Stimulated activated CD8-positive, alpha-beta memory T cell treated with anti-CD3 and anti-CD28 coated beads, Interleukin-7, amount 100 ng/mL, for 48 hours (primary cell): ENCODE measurements at regions not wholly inside any gene's neighbourhood (a gene's known extent, or its start where the extent isn't known, plus 50 kb on each side); places are given as distances from the start of the nearest gene placed in this dataset.

Source experiments
- DNase-seq, 2 donors: peaks; one replicate each; pipeline ENCODE4 v3.0.0-alpha.2; 2020; ENCODE audit warnings: low read depth in 1 of 2; ENCODE audit errors: extremely low read depth in 1 of 2

DNA sequence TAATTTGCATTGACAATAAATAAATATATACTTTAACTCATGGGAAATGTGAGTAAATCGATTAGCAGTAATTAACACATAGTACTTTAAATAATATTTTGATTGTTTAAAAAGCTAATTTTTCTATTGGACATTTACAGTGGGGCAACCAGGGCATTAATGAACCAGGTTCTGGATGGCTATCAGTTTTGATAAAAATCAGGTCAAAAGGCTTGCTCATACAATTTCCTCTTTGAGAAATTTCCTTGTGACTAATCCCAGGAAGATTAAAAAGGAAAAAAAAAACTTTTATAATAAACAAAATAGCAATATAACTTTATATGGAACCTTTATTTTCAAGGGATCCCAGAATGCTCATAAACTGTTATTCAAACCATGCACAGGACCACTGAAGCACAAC is 497.2 kb upstream of the ZEB2 start:
- DNase-seq = no peak

DNA sequence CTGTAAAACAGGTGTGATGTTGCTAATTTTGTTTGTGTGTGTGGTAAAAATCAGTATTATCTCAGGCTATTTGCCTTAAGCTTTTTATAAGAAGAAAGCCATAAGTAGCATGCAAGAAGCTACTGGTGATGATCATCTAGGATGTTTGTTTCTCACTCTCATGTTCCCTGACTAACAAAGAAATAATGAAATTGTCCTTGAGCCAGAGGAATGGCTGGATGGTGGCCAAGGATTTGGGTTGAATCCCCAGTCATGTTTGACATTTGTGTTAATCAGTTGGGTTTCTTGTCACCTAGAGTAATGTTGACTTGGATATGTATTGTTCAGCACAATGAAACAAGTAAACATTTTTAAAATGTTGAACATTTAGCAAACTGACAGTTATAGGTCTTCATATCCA is 496.8 kb upstream of the ZEB2 start:
- DNase-seq = no peak

DNA sequence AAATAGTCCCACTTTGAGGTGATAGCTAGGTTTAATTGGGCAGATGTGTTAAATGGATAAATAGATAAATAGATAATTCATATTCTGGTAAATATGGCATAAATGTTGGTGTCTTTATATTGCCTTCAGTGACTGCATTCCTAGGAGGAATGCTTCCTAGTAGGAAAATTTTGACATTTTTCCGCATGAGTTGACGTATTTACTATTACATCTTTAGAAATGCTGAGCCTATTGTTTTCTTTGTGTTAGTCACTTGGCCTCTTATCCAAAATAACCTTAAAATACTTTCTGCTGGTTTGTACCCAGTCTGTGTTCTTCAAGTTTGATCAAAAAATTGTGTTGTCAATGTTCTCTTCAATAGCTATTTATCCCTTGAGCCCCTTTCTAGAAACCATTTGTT is 495.6 kb upstream of the ZEB2 start:
- DNase-seq = no peak

DNA sequence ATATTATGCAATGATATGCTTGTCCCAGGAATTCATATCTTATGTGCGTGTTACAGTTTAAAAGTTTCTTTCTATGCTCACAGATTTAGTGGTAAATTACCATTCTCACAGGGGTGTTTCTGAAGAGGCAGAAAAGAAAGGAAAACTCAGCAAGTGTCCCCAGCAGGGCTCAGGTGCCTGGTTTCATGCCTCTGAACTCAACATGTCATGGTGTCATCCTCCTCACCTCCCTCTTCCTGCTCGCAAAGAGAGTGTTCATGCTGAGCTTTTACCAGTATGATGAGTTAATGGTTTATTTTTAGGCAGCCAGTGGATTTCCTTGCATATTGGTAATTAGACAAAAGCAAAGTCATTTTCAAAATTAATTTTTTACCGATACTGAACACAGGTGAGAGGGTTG is 492.9 kb upstream of the ZEB2 start:
- DNase-seq = no peak

DNA sequence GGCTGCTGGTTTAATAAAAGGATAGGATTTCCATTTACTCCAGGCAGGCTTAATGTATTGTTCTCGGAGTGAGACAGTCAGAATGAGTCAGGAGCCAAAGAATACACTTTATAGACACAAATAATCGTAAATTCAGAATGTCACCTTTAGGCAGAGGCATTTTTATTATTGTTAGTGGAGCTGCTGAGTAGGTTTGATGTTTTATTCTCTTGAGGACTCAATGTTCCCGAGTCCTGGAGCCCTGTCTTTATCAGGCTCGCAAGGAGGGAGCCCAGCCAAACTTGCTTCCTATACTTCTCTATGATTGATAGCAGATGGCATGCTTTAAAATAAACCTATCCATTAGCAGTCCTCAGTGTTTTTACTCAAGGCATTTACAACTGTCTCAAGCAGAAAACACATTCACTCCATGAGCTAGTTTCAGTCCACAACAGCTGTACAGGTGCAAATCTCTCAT is 492.3 kb upstream of the ZEB2 start:
- DNase-seq = no peak

DNA sequence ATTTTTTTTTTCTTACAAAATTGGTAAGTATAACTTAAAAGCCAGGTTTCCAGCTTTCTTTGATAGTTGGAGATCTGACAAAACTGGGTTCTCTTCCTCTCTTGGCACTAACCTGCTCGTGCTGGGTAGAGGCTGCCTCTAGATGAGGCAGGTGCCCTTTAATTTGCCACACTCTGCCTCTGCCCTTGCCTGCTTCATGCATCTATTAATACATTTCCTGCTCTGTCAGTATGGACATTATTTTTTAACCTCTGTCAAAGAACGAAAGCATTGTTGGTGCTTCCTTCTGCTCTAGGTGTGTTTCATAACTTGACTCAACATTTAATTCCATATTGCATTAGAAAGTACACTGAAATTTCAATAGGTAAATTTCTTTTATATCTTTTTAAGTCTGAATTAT is 490.7 kb upstream of the ZEB2 start:
- no peak for DNase-seq

DNA sequence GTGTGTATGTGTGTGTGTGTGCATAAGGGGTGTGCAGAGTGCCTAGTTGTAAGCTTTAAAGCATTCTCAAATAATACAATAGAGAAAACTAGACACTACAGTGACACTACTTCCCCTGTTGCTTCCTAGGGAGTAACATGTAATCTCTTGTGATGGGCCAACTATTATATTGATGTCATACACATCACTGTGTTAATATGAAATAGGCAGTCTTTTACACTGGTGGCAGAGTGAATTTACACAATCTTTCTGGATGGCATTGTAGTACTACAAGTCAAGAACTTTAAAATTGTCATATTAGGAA is 488.0 kb upstream of the ZEB2 start:
- DNase-seq = no peak

DNA sequence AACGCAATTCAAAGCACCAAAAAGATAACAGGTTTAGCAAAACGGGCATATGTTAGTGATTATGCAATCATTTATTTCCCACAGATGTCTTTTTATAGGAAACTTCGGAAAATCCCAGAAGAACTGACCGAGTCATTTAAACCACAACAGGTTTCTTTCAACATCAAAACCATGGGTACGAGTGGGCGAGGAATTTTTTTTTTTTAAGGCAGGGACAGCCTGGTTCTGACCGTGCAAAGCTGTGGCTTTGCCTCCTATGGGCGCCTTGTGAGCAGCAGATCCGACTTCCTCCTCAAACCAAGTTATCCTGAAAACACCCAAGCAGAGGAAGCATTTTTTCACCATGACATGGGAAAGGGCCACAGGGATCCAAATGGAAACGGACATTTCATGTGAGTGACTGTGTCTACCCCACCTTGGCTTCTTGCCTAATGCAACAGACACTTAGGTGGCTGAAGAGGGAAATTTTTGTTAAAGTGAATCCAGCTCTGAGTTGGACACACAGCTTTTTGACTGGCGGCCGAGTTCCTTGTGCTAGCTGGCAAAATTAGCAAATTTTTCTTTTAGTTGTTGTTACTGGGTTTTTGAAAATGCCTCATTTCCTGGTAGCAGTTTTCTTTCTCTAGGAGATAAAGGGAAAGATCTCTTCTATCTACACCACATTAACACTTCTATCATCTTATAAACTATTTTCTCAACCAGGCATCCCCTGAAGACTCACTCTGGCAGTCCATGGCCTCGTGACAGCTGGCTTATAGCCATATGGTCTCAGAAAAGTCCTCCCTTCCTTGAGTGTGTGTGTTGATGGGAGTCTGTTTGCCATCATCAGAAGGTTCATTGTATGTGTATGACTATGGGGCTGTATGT is 487.4 kb upstream of the ZEB2 start:
- DNase-seq = no peak

DNA sequence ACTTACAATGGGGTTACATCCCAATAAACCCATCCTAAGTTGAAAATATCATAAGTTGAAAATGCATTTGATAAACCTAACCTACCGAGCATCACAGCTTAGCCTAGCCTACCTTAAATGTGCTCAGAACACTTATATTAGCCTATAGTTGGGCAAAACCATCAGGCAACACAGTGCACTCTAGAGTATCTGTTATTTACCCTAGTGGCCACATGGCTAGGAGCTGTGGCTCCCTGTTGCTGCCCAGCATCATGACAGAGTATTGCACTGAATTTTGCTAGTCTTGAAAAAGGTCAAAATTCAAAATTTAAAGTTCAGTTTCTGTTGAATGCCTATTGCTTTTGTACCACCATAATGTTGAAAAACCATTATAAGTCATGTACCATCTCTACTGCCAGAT is 482.7 kb upstream of the ZEB2 start:
- no peak for DNase-seq

DNA sequence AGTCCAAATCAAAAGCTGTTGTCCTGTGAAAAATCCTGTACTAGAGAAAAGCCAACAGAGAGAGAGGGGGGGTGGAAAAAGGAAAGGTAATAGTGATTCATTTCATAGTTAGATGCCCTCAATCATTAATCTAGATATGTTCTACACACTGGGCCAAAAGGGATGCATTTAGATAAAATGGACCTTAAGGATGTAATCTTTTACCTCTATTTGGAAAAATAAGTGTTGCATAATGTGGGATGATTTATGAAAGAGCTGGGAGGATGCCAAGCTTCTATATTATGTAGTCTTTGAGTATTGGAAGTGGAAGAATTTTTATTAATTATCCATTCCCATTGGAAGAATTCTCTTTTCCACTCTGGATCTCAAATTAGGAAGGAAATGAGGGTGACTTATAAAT is 480.5 kb upstream of the ZEB2 start:
- no peak for DNase-seq

DNA sequence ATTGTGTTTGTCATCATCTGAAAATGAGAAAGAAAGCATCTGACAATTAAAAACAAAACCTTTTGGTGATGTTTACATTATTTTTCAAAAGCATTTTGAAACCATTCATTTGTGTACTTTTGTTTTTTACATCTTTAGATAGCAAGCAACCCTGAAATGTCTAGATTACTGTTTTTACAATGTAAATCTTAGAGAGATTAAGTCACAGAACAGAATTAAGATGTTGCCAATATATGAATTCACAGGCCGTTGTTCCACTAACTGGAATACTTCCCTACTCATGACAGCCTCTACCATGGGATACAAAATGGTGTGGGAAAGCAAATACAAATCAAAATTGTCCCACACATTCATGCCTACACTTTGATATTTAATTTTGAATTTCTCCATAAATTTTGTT is 480.0 kb upstream of the ZEB2 start:
- DNase-seq = no peak

DNA sequence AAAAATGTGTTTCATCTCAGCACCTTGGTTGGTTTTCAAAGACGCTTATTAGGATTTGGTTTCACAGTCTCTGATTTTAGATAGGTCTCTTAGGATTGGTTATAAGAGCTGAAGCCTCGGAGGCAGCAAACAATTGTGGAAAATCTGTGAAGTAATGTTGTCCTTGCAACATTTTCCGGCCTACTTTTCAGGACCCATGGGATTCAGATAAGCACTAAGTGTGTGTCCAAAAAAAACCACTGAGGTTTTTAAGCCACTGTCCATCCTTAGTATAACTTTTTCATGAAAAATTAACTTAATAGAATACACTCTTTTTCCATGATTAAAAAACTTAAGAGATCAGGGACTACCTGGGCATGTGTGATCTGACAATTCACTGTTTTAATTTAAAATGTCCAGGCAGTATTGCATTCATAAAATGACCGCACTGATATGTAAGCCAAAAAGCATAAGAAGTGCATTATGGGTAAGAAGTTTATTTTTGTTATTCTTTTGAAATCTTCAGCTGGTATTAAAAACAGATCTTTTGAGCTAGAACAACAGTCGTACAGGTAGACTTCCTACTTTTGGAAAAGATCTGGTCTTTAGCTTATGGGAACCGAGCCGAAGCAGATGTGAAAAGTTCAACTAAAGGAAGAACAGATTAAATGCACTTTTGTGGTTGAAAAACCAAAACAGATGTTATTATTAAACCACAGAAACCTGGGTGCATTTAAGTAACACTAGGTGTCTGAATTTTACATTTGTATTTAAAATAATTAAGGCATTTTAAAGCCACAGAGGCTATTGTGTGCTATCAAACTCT is 479.4 kb upstream of the ZEB2 start:
- no peak for DNase-seq

DNA sequence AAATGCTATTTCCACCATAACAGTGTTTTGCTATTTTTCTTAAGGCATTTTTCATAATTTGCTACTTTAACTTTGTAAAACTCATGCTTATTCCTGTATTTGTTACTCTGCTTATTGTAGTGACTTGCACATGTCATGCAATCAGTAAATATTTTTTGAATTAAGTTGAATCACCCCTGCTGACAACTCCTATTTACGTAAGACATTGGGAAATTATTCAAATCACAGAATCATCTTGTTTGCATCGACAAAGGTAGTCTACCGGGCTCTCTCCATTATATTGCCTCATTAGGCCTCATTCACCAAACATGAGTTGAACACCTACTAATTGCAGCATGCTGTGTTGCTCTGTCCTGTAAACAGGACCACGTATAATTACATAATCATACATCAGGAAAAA is 478.5 kb upstream of the ZEB2 start:
- no peak for DNase-seq

DNA sequence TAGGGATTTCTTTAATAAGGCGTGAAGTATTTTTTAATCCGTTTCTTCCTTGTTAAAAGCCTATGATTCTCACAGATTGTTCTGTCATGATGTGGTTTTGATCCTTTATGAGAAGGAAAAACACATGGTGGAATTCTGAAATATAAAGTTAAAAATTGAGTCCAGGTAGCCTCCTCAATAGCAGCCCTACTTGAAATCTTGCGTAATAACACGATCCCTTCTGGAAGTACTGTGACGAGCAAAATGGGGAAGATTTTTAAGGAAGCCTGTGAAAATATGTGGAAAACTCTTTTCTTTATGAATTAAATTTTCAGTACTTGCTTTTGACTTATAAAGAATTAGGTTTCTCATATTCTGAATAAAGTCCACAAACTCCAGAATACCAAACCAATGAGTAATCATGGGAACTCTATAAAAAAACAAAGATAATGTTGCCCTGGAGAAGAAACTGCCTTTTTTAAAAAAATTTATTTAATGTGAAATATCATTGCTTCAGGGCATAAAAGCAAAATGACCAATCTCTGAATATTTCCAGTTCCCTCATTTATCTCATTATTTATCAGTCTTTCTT is 476.4 kb upstream of the ZEB2 start:
- DNase-seq = no peak

DNA sequence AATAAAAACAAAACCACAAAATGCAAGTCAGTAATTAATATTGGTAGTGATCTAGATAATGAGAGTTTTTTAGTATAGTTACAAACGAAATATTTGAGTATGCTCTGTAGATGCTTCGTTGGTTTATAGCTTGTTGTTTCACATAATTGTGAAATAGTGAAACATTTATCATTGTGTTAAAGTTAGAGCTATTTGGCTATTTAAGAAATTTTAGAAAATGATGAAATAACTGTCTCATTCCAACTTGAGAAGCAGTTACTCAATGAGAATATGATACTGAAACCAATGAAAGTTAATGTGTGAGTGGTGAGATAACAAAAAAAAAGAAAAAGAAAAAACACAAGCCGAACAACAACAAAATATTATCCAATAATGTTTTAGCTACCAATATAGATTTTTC is 475.6 kb upstream of the ZEB2 start:
- no peak for DNase-seq

DNA sequence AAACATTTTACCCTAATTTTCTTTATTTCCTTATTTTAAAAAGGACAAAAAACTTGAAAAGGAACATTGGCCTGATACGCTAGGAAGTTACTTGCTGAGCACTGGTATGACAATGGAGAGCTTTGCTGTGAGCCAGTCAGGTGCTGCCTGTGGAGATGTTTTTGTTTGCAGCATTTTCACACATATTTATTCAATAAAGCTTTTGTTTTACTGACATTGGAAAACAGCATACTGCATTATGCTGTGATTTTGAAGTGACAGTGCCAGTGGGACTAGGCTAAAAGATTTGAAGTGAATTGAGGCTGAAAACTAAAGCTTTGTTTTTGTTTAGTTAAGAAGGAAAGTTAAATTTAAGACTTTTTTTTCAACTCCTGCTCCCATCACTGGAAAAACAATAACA is 470.7 kb upstream of the ZEB2 start:
- DNase-seq = no peak

DNA sequence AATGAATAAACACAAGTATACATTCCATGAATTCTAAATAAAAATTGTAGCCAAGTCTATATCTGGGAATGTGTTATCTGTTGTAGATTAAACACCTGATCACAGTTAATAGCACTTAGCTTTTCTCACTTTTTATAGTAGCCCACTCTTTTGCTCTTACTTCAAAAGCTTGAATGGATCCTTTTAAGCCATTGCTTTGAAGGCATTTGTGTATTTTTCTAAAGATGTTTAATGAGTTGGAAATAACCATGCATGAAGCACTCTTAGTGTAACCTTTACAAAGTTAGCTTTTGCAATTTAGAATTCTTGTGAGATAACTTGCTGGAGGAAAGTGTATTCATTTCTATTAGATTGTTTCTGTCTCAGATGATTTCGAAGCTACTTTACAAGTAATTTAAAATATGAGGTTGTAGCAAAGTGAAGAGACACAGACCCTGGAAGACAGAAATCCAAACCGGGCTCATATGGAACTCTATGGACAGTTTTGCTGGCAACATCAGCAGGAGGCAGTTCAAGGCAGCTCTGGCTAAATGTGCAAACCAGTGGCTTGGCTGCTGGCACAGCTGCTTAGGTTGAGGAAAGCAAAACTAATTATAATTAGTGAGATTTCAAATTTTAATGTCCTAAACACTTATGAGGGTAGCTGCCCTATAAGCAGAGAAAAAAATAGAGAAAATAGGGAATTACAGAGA is 469.8 kb upstream of the ZEB2 start:
- DNase-seq = no peak

DNA sequence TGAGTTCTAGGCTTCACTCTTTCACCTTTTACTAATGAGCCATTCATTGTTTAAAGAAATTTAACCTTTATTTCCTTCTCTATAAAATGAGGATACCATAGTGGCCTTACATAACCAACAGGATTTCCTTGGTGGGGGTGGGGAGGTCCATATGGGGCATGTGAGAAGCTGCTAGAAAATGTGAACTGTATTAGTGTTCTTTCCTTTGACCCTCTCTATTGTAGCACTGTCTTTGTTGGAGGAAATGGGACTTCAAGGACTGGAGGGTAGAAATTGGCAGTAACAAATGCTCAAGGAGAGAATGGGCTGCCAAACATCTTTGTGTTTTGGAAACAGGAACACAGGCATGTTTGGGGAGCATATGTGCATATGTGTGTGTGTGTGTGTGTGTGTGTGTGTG is 468.7 kb upstream of the ZEB2 start:
- DNase-seq = no peak

DNA sequence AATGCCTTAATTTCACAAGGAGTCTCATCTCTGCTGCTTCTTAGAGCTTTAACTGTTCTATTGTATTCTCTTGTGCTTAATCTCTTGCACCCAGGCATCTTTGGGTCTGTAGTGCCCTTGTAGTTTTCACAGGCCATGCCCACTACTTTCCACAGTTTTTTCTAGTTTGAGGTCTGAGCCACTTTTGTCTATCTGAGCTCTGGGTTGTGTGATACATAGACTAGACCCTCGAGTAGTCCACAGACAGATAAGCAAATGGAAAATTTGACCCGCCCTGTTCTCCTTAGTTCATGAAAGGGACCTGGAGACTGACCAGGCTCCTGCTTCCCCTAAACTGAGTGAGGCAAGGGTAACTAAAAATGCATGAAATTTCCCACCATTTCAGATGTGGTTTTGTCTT is 466.8 kb upstream of the ZEB2 start:
- no peak for DNase-seq

DNA sequence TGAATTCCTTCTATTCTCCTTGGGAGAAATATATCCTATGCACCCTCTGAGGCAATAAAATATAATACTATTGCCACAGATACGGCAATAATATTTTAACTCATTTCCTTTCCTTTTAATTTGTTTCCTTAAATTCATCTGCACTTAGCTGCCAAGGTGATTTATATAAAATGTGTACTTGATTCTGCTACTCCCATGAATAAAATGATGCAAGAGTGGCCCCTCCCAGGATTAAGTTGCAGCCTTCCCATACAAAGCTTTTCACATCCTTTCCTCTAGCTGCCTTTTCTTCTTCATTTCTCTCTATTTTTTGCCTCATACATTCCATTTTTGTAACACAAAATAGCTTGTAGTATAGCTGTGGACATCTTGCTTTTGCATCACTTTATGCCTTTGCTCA is 464.1 kb upstream of the ZEB2 start:
- no peak for DNase-seq

DNA sequence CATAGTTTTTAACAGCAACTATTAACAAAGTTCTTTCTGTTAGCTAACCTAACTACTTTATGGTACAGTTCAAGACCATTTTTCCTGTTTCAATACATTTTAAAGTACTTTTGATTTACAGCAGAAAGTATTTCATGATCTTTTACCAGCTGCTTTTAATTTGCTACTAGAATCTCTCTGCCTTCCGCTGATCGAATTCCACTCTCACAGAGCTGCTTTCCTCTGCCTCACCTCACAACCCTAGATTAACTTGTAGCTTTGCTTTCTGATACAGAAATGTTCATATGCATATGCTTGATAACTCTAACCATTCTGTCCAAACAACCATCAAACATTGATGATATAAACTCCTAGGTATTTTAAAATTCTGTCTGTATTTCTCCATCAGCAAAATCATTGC is 463.2 kb upstream of the ZEB2 start:
- DNase-seq = no peak

DNA sequence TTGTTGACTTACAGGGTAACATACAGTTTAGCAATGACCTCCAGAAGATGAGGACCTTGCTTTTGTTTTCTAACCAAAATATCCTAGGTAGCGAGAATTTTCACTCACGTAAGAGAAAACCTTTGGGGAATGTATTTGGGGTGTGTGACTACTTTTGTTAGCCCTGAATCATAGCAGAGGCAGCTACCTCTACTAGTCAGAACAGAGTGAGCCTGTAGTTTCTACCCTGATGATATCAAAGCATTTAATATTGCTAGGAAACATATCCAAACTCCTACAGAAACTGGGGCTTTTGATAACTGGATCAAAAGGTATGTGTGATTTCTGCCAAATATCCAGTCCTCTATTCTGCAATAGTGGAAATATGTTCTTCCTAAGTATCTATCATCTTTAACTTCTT is 462.6 kb upstream of the ZEB2 start:
- DNase-seq = no peak
